GM06990 (cell line): ENCODE measurements at regions not wholly inside any gene's neighbourhood (a gene's known extent, or its start where the extent isn't known, plus 50 kb on each side); places are given as distances from the start of the nearest gene placed in this dataset.

Experiments used
- DNase-seq: peaks from one replicate; pipeline ENCODE4 v3.0.0-alpha.2; 2011; ENCODE audit not compliant: insufficient read length; ENCODE audit errors: extremely low read depth
- H3K27me3 ChIP-seq: replicated peaks from 2 replicates; pipeline ENCODE4 v1.6.0; 2011; ENCODE audit warnings: low read length; ENCODE audit not compliant: control insufficient read depth, insufficient read depth
- H3K36me3 ChIP-seq: 2 replicates; pipeline ENCODE4 v1.5.1; 2011; ENCODE audit warnings: low read length; ENCODE audit not compliant: control insufficient read depth, insufficient read depth
- H3K4me3 ChIP-seq: replicated peaks from 2 replicates; pipeline ENCODE4 v1.5.1; 2011; ENCODE audit warnings: low read depth, mild to moderate bottlenecking, control low read depth, low read length
- CTCF ChIP-seq: IDR thresholded peaks from 2 replicates; pipeline ENCODE4 v1.5.1; 2011; ENCODE audit warnings: low read length, control low read depth, mild to moderate bottlenecking, inconsistent platforms; ENCODE audit not compliant: insufficient read depth, poor library complexity, severe bottlenecking

GRCh38 chr12:42761601-42762350, 172.2 kb upstream of the PRICKLE1 start:
- Histone ChIP-seq H3K4me3 (no peak overlapping the region), H3K36me3 (no peaks in the 10 kb centered on the region), H3K27me3 (no peaks in the 10 kb centered on the region)
- DNase-seq, result no peak
- no peak for TF ChIP-seq CTCF

GRCh38 chr12:42761086-42761485, 171.5 kb upstream of the PRICKLE1 start:
- no peak overlapping the region for H3K4me3 ChIP-seq
- DNase-seq, result no peak
- TF ChIP-seq CTCF, result no peak

GRCh38 chr12:42760550-42760949, 171.0 kb upstream of the PRICKLE1 start:
- DNase-seq, result no peak
- H3K4me3 ChIP-seq, result no peak overlapping the region
- no peaks in the 10 kb centered on the region for H3K36me3 ChIP-seq
- no peak for TF ChIP-seq CTCF
- H3K27me3 ChIP-seq, result no peaks in the 10 kb centered on the region

More at GRCh38 chr12:42761086-42761485, 171.5 kb upstream of the PRICKLE1 start:
- Histone ChIP-seq H3K27me3 (no peaks in the 10 kb centered on the region), H3K36me3 (no peaks in the 10 kb centered on the region)

- no peak for TF ChIP-seq CTCF
- Histone ChIP-seq H3K27me3 (no peaks in the 10 kb centered on the region), H3K36me3 (no peaks in the 10 kb centered on the region), H3K4me3 (no peak overlapping the region)
- no peak for DNase-seq
Observed at GRCh38 chr12:42759622-42760273, 170.2 kb upstream of the PRICKLE1 start.

- TF ChIP-seq CTCF, result no peak
Observed at GRCh38 chr12:42758806-42759205, 169.3 kb upstream of the PRICKLE1 start.

More at GRCh38 chr12:42758806-42759205, 169.3 kb upstream of the PRICKLE1 start:
- no peak for DNase-seq
- Histone ChIP-seq H3K4me3 (no peak overlapping the region), H3K36me3 (no peaks in the 10 kb centered on the region), H3K27me3 (no peaks in the 10 kb centered on the region)
